ENCODE measurements at regions not wholly inside any gene's neighbourhood (a gene's known extent, or its start where the extent isn't known, plus 50 kb on each side); places are given as distances from the start of the nearest gene placed in this dataset.

DNA sequence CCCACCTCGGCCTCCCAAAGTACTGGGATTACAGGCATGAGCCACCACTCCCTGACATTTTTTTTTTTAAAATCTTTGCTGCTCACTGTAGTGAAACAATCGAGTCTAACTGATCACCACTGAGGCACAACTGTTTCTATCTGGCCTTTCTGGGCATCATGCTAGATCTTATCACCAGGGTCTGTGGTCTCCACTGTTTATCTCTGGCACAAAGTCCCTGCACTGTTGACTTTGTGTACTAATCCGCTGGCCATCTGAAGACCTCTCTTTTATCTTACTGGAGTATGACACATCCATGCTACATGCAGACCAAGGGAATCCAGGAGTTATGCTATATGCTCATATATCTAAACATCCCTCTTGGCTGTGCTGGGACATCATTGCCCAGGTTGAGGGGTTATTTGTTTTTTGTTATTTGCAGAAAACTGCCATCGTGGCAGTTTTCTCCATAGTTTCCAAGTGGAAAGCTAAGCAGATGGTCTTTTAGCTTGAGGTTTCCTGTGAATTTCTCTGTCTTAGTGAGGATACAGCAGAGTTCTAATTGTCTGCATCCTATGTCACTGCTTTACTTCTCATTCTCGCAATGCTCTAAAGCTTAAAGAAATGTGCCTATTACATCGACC is 456.9 kb downstream of the CCER1 start:
- Histone ChIP-seq H3K4me2 (ENCODE audit: insufficient read depth, low read length) (no peak overlapping the region), H3K9ac (ENCODE audit: low read depth, low read length) (no peak overlapping the region), H3K9me3 (ENCODE audit: insufficient read depth, low read length, severe bottlenecking) (no peaks in the 10 kb centered on the region), H4K20me1 (ENCODE audit: insufficient read depth, low read length) (no peaks in the 10 kb centered on the region), H3K36me3 (ENCODE audit: insufficient read depth, low read length) (no peaks in the 10 kb centered on the region), H3K4me3 (ENCODE audit: low read depth in 1 of 2, low read length in 2 of 2) (no peak overlapping the region), H3K79me2 (ENCODE audit: insufficient read depth, low read length) (no peaks in the 10 kb centered on the region), H3K27me3 (ENCODE audit: insufficient read depth, low read length, poor library complexity) (no peaks in the 10 kb centered on the region), H2AFZ (ENCODE audit: low read depth, low read length) (no peak overlapping the region), H3K27ac (ENCODE audit: low read length) (no peak overlapping the region), H3K4me1 (ENCODE audit: insufficient read depth, low read length) (no peaks in the 10 kb centered on the region)
- no peak for TF ChIP-seq EZH2 (IDR thresholded peaks at IDR 0.05; ENCODE audit: borderline replicate concordance, low read depth, low read length, severe bottlenecking)
- TF ChIP-seq, protein P1, sequence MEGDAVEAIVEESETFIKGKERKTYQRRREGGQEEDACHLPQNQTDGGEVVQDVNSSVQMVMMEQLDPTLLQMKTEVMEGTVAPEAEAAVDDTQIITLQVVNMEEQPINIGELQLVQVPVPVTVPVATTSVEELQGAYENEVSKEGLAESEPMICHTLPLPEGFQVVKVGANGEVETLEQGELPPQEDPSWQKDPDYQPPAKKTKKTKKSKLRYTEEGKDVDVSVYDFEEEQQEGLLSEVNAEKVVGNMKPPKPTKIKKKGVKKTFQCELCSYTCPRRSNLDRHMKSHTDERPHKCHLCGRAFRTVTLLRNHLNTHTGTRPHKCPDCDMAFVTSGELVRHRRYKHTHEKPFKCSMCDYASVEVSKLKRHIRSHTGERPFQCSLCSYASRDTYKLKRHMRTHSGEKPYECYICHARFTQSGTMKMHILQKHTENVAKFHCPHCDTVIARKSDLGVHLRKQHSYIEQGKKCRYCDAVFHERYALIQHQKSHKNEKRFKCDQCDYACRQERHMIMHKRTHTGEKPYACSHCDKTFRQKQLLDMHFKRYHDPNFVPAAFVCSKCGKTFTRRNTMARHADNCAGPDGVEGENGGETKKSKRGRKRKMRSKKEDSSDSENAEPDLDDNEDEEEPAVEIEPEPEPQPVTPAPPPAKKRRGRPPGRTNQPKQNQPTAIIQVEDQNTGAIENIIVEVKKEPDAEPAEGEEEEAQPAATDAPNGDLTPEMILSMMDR (IDR thresholded peaks at IDR 0.05; ENCODE audit: borderline replicate concordance, extremely low read depth, low read length, poor library complexity, severe bottlenecking): no peak
- ATAC-seq (ENCODE audit: insufficient read depth, low read depth): no peak
- no peak for DNase-seq

DNA sequence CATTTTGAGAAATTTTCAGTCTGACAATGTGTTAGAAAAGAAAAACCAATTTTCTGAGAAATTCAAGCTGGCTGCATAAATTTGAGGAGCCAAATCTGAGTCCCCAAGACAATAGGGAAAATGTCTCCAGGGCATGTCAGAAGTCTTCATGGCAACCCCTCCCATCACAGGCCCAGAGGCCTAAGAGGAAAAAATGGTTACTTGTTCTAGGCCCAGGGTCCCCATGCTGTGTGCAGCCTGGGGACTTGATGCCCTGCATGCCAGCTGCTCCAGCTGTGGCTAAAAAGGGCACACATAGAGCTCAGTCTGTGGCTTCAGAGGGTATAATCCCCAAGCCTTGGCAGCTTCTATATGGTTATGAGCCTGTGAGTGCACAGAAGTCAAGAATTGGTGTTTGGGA is 464.6 kb downstream of the CCER1 start:
- Histone ChIP-seq H3K9me3 (ENCODE audit: insufficient read depth, low read length, severe bottlenecking) (peaks cover 12% of the 10 kb centered on the region), H3K79me2 (ENCODE audit: insufficient read depth, low read length) (no peaks in the 10 kb centered on the region), H3K4me3 (ENCODE audit: low read depth in 1 of 2, low read length in 2 of 2) (no peak overlapping the region), H3K9ac (ENCODE audit: low read depth, low read length) (no peak overlapping the region), H3K4me1 (ENCODE audit: insufficient read depth, low read length) (no peaks in the 10 kb centered on the region), H3K36me3 (ENCODE audit: insufficient read depth, low read length) (no peaks in the 10 kb centered on the region), H4K20me1 (ENCODE audit: insufficient read depth, low read length) (no peaks in the 10 kb centered on the region), H3K4me2 (ENCODE audit: insufficient read depth, low read length) (no peak overlapping the region), H3K27me3 (ENCODE audit: insufficient read depth, low read length, poor library complexity) (no peaks in the 10 kb centered on the region), H3K27ac (ENCODE audit: low read length) (no peak overlapping the region), H2AFZ (ENCODE audit: low read depth, low read length) (no peak overlapping the region)
- TF ChIP-seq, protein P1 (IDR thresholded peaks at IDR 0.05; ENCODE audit: borderline replicate concordance, extremely low read depth, low read length, poor library complexity, severe bottlenecking): no peak
- no peak for TF ChIP-seq EZH2 (IDR thresholded peaks at IDR 0.05; ENCODE audit: borderline replicate concordance, low read depth, low read length, severe bottlenecking)
- ATAC-seq (ENCODE audit: insufficient read depth, low read depth) (no peak), DNase-seq (no peak)

DNA sequence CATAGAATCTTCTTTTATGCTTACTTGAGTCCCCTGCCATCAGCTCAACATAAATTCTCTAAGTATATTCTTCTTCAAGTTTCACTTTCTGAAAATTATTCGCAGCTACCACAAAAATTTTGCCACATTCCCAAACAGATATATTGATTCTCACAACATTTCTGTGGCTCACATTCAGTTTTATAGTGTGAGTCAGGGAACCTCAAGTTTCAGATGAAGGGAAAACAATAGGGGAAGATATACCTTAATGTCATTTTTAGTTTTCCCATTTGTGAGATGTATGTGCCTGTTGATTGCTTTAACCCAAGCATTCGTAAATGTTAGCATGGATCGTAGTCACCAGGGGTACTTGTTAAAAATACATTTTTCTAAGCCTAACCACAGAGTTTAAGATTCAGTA is 465.8 kb downstream of the CCER1 start:
- Histone ChIP-seq H3K27ac (ENCODE audit: low read length) (no peak overlapping the region), H3K4me2 (ENCODE audit: insufficient read depth, low read length) (no peak overlapping the region), H3K9me3 (ENCODE audit: insufficient read depth, low read length, severe bottlenecking) (peaks cover 12% of the 10 kb centered on the region), H3K27me3 (ENCODE audit: insufficient read depth, low read length, poor library complexity) (no peaks in the 10 kb centered on the region), H3K4me1 (ENCODE audit: insufficient read depth, low read length) (no peaks in the 10 kb centered on the region), H3K4me3 (ENCODE audit: low read depth in 1 of 2, low read length in 2 of 2) (no peak overlapping the region), H2AFZ (ENCODE audit: low read depth, low read length) (no peak overlapping the region), H3K36me3 (ENCODE audit: insufficient read depth, low read length) (no peaks in the 10 kb centered on the region), H3K79me2 (ENCODE audit: insufficient read depth, low read length) (no peaks in the 10 kb centered on the region), H4K20me1 (ENCODE audit: insufficient read depth, low read length) (no peaks in the 10 kb centered on the region), H3K9ac (ENCODE audit: low read depth, low read length) (no peak overlapping the region)
- ATAC-seq (ENCODE audit: insufficient read depth, low read depth) (no peak), DNase-seq (no peak)
- TF ChIP-seq, protein P1 (IDR thresholded peaks at IDR 0.05; ENCODE audit: borderline replicate concordance, extremely low read depth, low read length, poor library complexity, severe bottlenecking): no peak
- no peak for TF ChIP-seq EZH2 (IDR thresholded peaks at IDR 0.05; ENCODE audit: borderline replicate concordance, low read depth, low read length, severe bottlenecking)
